ENCODE measurements at regions not wholly inside any gene's neighbourhood (a gene's known extent, or its start where the extent isn't known, plus 50 kb on each side); places are given as distances from the start of the nearest gene placed in this dataset.

DNA sequence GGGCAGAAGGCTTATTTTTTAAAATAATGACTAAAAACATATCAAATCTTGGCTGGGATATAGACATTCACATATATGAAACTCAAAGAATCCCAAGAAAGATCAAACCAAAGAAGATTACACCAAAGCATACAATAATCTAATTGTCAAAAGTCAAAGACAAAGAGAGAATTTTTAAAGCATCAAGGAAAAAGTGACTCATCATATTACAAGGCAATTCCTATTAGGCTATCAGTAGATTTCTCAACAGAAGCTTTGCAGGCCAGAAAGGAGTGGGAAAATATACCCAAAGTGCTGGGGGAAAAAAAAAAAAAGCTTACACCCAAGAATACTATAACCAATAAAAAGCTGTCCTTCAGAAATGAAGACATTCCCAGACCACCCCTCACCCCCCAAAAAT lies 375.6 kb downstream of the BRINP2 start:
- TF ChIP-seq TCF7L2 (IDR thresholded peaks at IDR 0.05; ENCODE audit: low read depth, low read length), result no peak
- no peak for TF ChIP-seq POLR2AphosphoS5 (IDR thresholded peaks at IDR 0.05; ENCODE audit: low read depth, low read length)
- TF ChIP-seq, protein P1, sequence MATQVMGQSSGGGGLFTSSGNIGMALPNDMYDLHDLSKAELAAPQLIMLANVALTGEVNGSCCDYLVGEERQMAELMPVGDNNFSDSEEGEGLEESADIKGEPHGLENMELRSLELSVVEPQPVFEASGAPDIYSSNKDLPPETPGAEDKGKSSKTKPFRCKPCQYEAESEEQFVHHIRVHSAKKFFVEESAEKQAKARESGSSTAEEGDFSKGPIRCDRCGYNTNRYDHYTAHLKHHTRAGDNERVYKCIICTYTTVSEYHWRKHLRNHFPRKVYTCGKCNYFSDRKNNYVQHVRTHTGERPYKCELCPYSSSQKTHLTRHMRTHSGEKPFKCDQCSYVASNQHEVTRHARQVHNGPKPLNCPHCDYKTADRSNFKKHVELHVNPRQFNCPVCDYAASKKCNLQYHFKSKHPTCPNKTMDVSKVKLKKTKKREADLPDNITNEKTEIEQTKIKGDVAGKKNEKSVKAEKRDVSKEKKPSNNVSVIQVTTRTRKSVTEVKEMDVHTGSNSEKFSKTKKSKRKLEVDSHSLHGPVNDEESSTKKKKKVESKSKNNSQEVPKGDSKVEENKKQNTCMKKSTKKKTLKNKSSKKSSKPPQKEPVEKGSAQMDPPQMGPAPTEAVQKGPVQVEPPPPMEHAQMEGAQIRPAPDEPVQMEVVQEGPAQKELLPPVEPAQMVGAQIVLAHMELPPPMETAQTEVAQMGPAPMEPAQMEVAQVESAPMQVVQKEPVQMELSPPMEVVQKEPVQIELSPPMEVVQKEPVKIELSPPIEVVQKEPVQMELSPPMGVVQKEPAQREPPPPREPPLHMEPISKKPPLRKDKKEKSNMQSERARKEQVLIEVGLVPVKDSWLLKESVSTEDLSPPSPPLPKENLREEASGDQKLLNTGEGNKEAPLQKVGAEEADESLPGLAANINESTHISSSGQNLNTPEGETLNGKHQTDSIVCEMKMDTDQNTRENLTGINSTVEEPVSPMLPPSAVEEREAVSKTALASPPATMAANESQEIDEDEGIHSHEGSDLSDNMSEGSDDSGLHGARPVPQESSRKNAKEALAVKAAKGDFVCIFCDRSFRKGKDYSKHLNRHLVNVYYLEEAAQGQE (IDR thresholded peaks at IDR 0.05; ENCODE audit: insufficient read depth in 1 of 2, low read depth in 2 of 2, low read length in 1 of 2), result no peak
- no peak overlapping the region for H3K4me3 ChIP-seq (ENCODE audit: low read depth in 2 of 2, low read length in 2 of 2)
- BruUV-seq (replicated peaks), result no TSS peak
- ChIA-PET POLR2A (no interaction called here), CTCF (no interaction called here)
- H3K27ac ChIP-seq (ENCODE audit: low read length), result no peak overlapping the region
- DNase-seq (ENCODE audit: low read depth, low spot score), result no peak
- no peaks in the 10 kb centered on the region for H3K36me3 ChIP-seq (ENCODE audit: control insufficient read depth, insufficient read depth, low read length)
- H3K4me1 ChIP-seq (ENCODE audit: control insufficient read depth, insufficient read depth, low read length), result no peaks in the 10 kb centered on the region
- no peaks in the 10 kb centered on the region for H3K27me3 ChIP-seq (ENCODE audit: control insufficient read depth, insufficient read depth, low read length)
- ATAC-seq, result no peak
- H3K9me3 ChIP-seq (ENCODE audit: control insufficient read depth, insufficient read depth, low read depth, low read length), result no peaks in the 10 kb centered on the region
- in situ Hi-C loops (cut with HindIII; ENCODE audit: low pct_unique_long_range_greater_than_20kb, low sequenced_read_pairs) (no loop called here), intact Hi-C loops (cut with micrococcal nuclease; ENCODE audit: unreplicated experiment) (no loop called here)

DNA sequence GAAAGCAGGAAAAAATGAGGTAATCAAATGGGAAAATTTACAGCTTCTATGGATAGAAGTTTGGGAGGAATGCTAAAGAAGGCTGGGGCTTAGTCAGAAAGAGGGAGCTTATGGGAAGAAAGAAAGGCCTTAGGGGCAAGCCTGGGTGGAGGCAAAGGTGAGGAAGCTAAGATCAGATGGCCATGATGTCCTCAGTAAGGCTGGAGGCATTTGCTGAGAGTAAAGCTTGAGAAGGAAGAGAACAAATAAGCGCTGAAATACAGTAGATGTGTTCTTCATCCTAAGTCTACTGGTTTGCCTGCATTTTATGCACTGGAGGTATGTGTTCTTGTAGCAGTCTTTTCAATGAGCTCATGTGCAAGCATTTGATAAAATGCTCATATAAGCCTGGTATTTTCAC lies 355.4 kb downstream of the BRINP2 start:
- no peaks in the 10 kb centered on the region for H3K9me3 ChIP-seq (ENCODE audit: control insufficient read depth, insufficient read depth, low read depth, low read length)
- ChIA-PET CTCF (no interaction called here), POLR2A (no interaction called here)
- H3K27ac ChIP-seq (ENCODE audit: low read length), result no peak overlapping the region
- BruUV-seq (replicated peaks), result no TSS peak
- ATAC-seq (no peak), DNase-seq (ENCODE audit: low read depth, low spot score) (no peak)
- H3K4me3 ChIP-seq (ENCODE audit: low read depth in 2 of 2, low read length in 2 of 2), result no peak overlapping the region
- TF ChIP-seq, protein P2, sequence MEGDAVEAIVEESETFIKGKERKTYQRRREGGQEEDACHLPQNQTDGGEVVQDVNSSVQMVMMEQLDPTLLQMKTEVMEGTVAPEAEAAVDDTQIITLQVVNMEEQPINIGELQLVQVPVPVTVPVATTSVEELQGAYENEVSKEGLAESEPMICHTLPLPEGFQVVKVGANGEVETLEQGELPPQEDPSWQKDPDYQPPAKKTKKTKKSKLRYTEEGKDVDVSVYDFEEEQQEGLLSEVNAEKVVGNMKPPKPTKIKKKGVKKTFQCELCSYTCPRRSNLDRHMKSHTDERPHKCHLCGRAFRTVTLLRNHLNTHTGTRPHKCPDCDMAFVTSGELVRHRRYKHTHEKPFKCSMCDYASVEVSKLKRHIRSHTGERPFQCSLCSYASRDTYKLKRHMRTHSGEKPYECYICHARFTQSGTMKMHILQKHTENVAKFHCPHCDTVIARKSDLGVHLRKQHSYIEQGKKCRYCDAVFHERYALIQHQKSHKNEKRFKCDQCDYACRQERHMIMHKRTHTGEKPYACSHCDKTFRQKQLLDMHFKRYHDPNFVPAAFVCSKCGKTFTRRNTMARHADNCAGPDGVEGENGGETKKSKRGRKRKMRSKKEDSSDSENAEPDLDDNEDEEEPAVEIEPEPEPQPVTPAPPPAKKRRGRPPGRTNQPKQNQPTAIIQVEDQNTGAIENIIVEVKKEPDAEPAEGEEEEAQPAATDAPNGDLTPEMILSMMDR (IDR thresholded peaks at IDR 0.05), result no peak
- TF ChIP-seq TCF7L2 (IDR thresholded peaks at IDR 0.05; ENCODE audit: low read depth, low read length), result no peak
- TF ChIP-seq POLR2AphosphoS5 (IDR thresholded peaks at IDR 0.05; ENCODE audit: low read depth, low read length), result no peak
- TF ChIP-seq, protein P1 (IDR thresholded peaks at IDR 0.05; ENCODE audit: insufficient read depth in 1 of 2, low read depth in 2 of 2, low read length in 1 of 2), result no peak
- TF ChIP-seq SIN3A (IDR thresholded peaks at IDR 0.05; ENCODE audit: borderline replicate concordance, insufficient read depth, low read depth, low read length), result no peak
- H3K4me1 ChIP-seq (ENCODE audit: control insufficient read depth, insufficient read depth, low read length), result no peaks in the 10 kb centered on the region
- in situ Hi-C loops (cut with HindIII; ENCODE audit: low pct_unique_long_range_greater_than_20kb, low sequenced_read_pairs), result no loop called here
- H3K27me3 ChIP-seq (ENCODE audit: control insufficient read depth, insufficient read depth, low read length), result no peaks in the 10 kb centered on the region
- intact Hi-C loops (cut with micrococcal nuclease; ENCODE audit: unreplicated experiment), result no loop called here
- no peaks in the 10 kb centered on the region for H3K36me3 ChIP-seq (ENCODE audit: control insufficient read depth, insufficient read depth, low read length)

Measured in Panc1 (cell line).